ENCODE measurements at regions not wholly inside any gene's neighbourhood (a gene's known extent, or its start where the extent isn't known, plus 50 kb on each side); places are given as distances from the start of the nearest gene placed in this dataset.

DNA sequence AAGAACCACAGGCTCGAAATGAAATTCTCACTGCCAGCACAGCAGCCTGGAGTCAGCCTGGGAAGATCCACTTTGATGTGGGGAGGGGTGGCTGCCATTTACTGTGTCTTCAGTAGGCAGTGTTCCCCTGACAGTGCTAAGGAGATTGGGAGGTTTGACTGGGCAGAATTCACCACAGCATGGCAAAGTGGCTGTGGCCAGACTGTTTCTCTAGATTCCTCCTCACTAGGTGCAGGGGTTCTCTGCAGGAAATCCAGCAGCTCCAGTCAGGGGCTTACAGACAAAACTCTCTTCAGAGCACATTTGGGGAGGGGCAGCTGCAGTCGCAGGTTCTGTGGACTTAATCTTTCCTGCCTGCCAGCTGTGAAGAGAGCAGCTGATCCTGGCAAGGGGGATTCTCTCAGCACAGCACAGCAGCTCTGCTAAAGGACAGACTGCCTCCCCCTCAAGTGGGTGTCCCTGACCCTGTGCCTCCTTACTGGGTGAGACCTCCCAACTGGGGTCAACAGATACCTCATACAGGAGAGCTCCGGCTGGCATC lies 1174.0 kb downstream of the RAPGEF2 start:
- DNase-seq (ENCODE audit: low read depth): no peak
- H3K4me3 ChIP-seq (ENCODE audit: low read depth, low read length): no peak overlapping the region
- TF ChIP-seq, protein P1, sequence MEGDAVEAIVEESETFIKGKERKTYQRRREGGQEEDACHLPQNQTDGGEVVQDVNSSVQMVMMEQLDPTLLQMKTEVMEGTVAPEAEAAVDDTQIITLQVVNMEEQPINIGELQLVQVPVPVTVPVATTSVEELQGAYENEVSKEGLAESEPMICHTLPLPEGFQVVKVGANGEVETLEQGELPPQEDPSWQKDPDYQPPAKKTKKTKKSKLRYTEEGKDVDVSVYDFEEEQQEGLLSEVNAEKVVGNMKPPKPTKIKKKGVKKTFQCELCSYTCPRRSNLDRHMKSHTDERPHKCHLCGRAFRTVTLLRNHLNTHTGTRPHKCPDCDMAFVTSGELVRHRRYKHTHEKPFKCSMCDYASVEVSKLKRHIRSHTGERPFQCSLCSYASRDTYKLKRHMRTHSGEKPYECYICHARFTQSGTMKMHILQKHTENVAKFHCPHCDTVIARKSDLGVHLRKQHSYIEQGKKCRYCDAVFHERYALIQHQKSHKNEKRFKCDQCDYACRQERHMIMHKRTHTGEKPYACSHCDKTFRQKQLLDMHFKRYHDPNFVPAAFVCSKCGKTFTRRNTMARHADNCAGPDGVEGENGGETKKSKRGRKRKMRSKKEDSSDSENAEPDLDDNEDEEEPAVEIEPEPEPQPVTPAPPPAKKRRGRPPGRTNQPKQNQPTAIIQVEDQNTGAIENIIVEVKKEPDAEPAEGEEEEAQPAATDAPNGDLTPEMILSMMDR (IDR thresholded peaks at IDR 0.05; ENCODE audit: low read depth, low read length, missing control alignments): no peak

DNA sequence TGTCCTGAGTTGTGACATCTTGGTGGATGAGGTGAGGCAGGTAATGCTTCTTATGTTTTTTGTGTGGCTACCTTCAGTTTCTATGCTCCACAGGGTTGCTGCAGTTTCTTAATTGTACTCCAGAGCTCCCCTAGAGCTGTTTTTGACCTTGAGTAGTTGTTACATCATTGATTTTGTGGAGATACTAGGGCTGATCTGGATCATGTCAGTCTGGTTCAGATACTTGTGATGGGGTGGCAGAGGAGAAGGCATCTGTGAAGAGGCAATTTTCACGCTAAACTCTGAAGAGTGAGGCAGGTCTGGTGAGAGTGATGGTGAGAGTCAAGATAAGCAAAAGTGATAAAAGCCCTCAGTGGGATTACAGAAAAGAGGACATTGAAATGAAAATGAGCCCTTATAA lies 1180.2 kb downstream of the RAPGEF2 start:
- DNase-seq (ENCODE audit: low read depth): no peak
- TF ChIP-seq, protein P1 (IDR thresholded peaks at IDR 0.05; ENCODE audit: low read depth, low read length, missing control alignments): no peak
- no peak overlapping the region for H3K4me3 ChIP-seq (ENCODE audit: low read depth, low read length)

DNA sequence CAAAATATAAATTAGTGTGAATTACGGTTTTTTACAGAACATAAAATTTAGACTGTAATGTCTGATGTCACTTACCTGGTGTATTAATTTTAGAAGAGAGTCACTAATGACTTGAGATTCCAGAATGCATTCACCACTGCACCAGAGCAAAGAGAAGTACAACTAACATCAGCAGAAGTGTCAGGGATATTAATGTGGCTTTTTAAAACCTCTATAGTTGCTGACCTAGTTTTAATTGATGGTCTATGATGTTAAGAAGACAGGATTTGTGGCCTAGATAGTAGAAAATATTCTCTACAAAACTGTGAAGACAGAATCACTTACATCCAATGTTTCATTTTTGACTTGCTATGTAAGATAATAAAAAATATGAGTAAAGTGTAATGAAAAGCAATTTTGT lies 1181.6 kb downstream of the RAPGEF2 start:
- no peak overlapping the region for H3K4me3 ChIP-seq (ENCODE audit: low read depth, low read length)
- DNase-seq (ENCODE audit: low read depth): no peak
- TF ChIP-seq, protein P1 (IDR thresholded peaks at IDR 0.05; ENCODE audit: low read depth, low read length, missing control alignments): no peak

DNA sequence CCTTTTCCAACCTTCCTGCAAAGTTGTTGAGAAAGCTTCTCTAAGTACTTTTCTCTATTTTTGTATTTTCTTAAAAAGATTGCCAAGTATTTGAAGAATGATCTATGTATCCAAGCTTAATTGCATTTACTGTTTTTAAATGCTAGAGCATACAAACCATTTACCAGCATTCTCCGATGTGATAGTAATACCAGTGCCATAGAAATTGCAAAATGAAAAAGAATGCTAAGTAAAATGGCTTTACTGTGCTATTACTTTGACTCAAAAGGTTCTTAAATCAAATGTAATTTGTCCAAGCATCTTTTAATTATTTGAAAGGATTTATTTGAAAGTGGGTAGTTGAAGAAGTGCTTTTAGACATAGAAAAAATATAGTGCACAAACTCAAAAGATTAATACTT lies 1183.2 kb downstream of the RAPGEF2 start:
- H3K4me3 ChIP-seq (ENCODE audit: low read depth, low read length): no peak overlapping the region
- TF ChIP-seq, protein P1 (IDR thresholded peaks at IDR 0.05; ENCODE audit: low read depth, low read length, missing control alignments): no peak
- no peak for DNase-seq (ENCODE audit: low read depth)

DNA sequence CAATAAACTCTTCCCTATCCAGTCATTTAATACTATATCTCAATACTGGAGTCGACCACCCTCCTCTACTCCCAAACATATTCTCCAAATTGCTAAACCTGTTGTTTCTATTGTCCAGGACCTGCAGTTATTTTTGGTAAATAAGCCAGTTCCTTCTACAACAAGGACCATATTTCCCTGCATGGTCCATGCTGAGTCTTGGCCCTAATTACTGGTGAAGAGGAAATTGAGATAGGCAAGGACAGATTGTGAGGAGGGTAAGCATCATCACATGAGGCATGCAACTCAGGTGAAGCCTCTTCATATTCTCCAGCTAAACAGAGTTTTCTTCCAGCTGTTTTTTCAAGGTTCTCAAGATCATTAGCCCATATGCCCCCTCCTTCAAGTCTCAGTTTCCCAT lies 1193.6 kb downstream of the RAPGEF2 start:
- DNase-seq (ENCODE audit: low read depth): no peak
- no peak overlapping the region for H3K4me3 ChIP-seq (ENCODE audit: low read depth, low read length)

DNA sequence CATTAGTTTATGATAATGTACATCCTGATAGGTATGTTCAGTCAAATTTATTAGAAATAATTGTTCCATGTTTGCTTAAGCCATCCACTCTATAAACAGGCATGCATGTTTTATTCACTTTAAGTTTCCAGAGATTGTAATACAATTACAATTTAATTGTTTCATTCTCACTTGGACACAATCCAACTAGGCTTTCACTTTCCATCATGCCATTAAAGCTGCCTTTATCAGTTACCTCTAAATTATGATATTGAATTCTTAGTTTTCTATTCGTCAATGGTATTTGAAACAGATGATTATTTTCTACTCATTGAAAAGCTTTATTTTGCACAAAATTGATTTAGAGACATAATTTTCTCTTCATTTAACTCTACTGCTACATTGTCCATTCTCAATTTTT lies 1196.3 kb downstream of the RAPGEF2 start:
- H3K4me3 ChIP-seq (ENCODE audit: low read depth, low read length): no peak overlapping the region
- TF ChIP-seq, protein P1 (IDR thresholded peaks at IDR 0.05; ENCODE audit: low read depth, low read length, missing control alignments): no peak

More for the DNA sequence above, 1193.6 kb downstream of the RAPGEF2 start:
- TF ChIP-seq, protein P1 (IDR thresholded peaks at IDR 0.05; ENCODE audit: low read depth, low read length, missing control alignments): no peak

DNA sequence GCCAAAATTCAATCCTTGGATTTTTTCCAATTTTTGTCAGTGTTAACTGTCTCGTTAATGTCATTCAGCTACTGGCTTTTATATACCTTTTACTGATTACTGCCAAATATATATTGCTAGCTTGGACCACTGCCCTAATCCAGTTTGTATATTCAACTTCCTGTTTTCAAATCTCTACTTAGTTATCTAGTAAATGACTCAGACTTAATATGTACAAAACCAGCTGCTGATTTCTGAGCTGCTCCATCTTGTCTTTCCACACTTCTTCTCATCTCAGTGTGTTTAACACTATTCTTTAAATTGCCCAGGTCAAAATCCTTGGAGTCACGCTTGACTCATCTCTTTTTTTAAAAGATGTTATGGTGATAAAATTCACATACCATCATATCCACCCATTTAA lies 1196.7 kb downstream of the RAPGEF2 start:
- TF ChIP-seq, protein P1 (IDR thresholded peaks at IDR 0.05; ENCODE audit: low read depth, low read length, missing control alignments): no peak

More for the DNA sequence above, 1196.3 kb downstream of the RAPGEF2 start:
- DNase-seq (ENCODE audit: low read depth): no peak

More for the DNA sequence above, 1196.7 kb downstream of the RAPGEF2 start:
- DNase-seq (ENCODE audit: low read depth): no peak
- H3K4me3 ChIP-seq (ENCODE audit: low read depth, low read length): no peak overlapping the region
